IMR-90 (cell line): ENCODE measurements at regions not wholly inside any gene's neighbourhood (a gene's known extent, or its start where the extent isn't known, plus 50 kb on each side); places are given as distances from the start of the nearest gene placed in this dataset.

Experiments used
- ATAC-seq: fragments of 200-7000 bp; cut with Tn5 transposase; 2 replicates; pipeline ENCODE4 v1.9.1; 2020; ENCODE audit warnings: low read depth, mild to moderate bottlenecking, moderate library complexity
- BruUV-seq: library from RNA; stranded (reverse); fragments of 400-500 nt; replicated peaks from 2 replicates; lab custom pipeline; 2021; lab: Mats Ljungman, UMichigan
- CTCF ChIA-PET: fragments of 300-600 bp; formaldehyde crosslinking; extraction: SDS; loops from one replicate; lab custom pipeline; 2021; ENCODE audit warnings: antibody characterized with exemption; lab: Yijun Ruan, JAX
- POLR2A ChIA-PET: fragments of 300-600 bp; sonication (Branson Sonifier 250); formaldehyde crosslinking; loops from one replicate; lab custom pipeline; 2022; ENCODE audit warnings: antibody characterized with exemption; ENCODE audit not compliant: unreplicated experiment; lab: Charles Lee
- DNase-seq: peaks from one replicate; pipeline ENCODE4 v3.0.0; 2013
- H2AFZ ChIP-seq: replicated peaks from 2 replicates; pipeline ENCODE3; 2013; ENCODE audit warnings: low read length, mild to moderate bottlenecking; ENCODE audit not compliant: poor library complexity
- H2AK5ac ChIP-seq: 2 replicates; pipeline ENCODE4 v1.6.1; 2013; ENCODE audit warnings: low read depth, low read length, inconsistent platforms
- H2AK9ac ChIP-seq: replicated peaks from 2 replicates; pipeline ENCODE3; 2013; ENCODE audit warnings: mild to moderate bottlenecking, low read depth, low read length, moderate library complexity; ENCODE audit not compliant: poor library complexity
- H2BK120ac ChIP-seq: 2 replicates; pipeline ENCODE4 v1.6.1; 2013; ENCODE audit warnings: low read depth, low read length, inconsistent platforms
- H2BK15ac ChIP-seq: 3 replicates; pipeline ENCODE4 v1.6.1; 2013; ENCODE audit warnings: low read depth, low read length, inconsistent platforms
- H2BK20ac ChIP-seq: 2 replicates; pipeline ENCODE4 v1.6.1; 2013; ENCODE audit warnings: low read depth, mild to moderate bottlenecking, inconsistent platforms, low read length, moderate library complexity
- H2BK5ac ChIP-seq: 2 replicates; pipeline ENCODE4 v1.6.1; 2013; ENCODE audit warnings: mild to moderate bottlenecking, low read depth, low read length, inconsistent platforms; ENCODE audit not compliant: poor library complexity, severe bottlenecking
- H3K14ac ChIP-seq: replicated peaks from 2 replicates; pipeline ENCODE4 v1.6.1; 2013; ENCODE audit warnings: low read depth, low read length, inconsistent platforms
- H3K18ac ChIP-seq: 2 replicates; pipeline ENCODE4 v1.6.1; 2013; ENCODE audit warnings: low read depth, low read length, control low read depth
- H3K23ac ChIP-seq: 2 replicates; pipeline ENCODE4 v1.6.1; 2013; ENCODE audit warnings: low read depth, low read length, inconsistent platforms
- H3K27ac ChIP-seq: 2 replicates; pipeline ENCODE4 v1.5.1; 2013; ENCODE audit warnings: mild to moderate bottlenecking, control low read depth, low read length; ENCODE audit not compliant: insufficient read depth
- H3K27me3 ChIP-seq: 2 replicates; pipeline ENCODE4 v1.6.1; 2013; ENCODE audit warnings: low read length; ENCODE audit not compliant: control insufficient read depth, insufficient read depth
- H3K36me3 ChIP-seq: 2 replicates; pipeline ENCODE4 v1.6.1; 2013; ENCODE audit warnings: low read length, mixed read lengths; ENCODE audit not compliant: control insufficient read depth, insufficient read depth
- H3K4ac ChIP-seq: 2 replicates; pipeline ENCODE4 v1.6.1; 2013; ENCODE audit warnings: low read depth, low read length, inconsistent platforms
- H3K4me1 ChIP-seq: 2 replicates; pipeline ENCODE4 v1.6.1; 2013; ENCODE audit warnings: low read length, mixed read lengths; ENCODE audit not compliant: control insufficient read depth, insufficient read depth
- H3K4me2 ChIP-seq: 2 replicates; pipeline ENCODE4 v1.6.1; 2013; ENCODE audit warnings: low read depth, mild to moderate bottlenecking, control low read depth, low read length, moderate library complexity
- H3K4me3 ChIP-seq: 2 replicates; pipeline ENCODE4 v1.5.1; 2013; ENCODE audit warnings: low read depth, mild to moderate bottlenecking, control low read depth, low read length, moderate library complexity; ENCODE audit not compliant: insufficient read depth
- H3K56ac ChIP-seq: 2 replicates; pipeline ENCODE4 v1.6.1; 2013; ENCODE audit warnings: low read length, inconsistent platforms; ENCODE audit not compliant: insufficient read depth; ENCODE audit errors: extremely low read depth
- H3K79me1 ChIP-seq, 2 experiments: 2 replicates each; pipeline ENCODE4 v1.6.1; 2013; ENCODE audit warnings: low read length in 2 of 2, inconsistent platforms in 1 of 2, low read depth in 1 of 2
- H3K9ac ChIP-seq: 2 replicates; pipeline ENCODE4 v1.6.1; 2013; ENCODE audit warnings: low read depth, low read length, control low read depth
- H3K9me1 ChIP-seq: 2 replicates; pipeline ENCODE4 v1.6.1; 2013; ENCODE audit warnings: low read length, inconsistent platforms; ENCODE audit not compliant: insufficient read depth
- H3K9me3 ChIP-seq: 2 replicates; pipeline ENCODE4 v1.6.1; 2013; ENCODE audit warnings: low read length; ENCODE audit not compliant: control insufficient read depth, insufficient read depth
- H4K20me1 ChIP-seq: 2 replicates; pipeline ENCODE4 v1.6.1; 2013; ENCODE audit warnings: low read length, inconsistent platforms; ENCODE audit not compliant: insufficient read depth
- H4K5ac ChIP-seq: 2 replicates; pipeline ENCODE4 v1.6.1; 2013; ENCODE audit warnings: mild to moderate bottlenecking, low read depth, low read length, control low read depth
- H4K8ac ChIP-seq, 2 experiments: 2 replicates each; pipeline ENCODE4 v1.6.1; 2013; ENCODE audit warnings: low read depth in 2 of 2, low read length in 2 of 2, control low read depth in 1 of 2, inconsistent platforms in 1 of 2
- H4K91ac ChIP-seq: 2 replicates; pipeline ENCODE4 v1.6.1; 2013; ENCODE audit warnings: low read depth, low read length, inconsistent platforms; ENCODE audit not compliant: insufficient read depth
- BHLHE40 ChIP-seq: fragments of 150-350 bp; IDR thresholded peaks from 2 replicates; pipeline ENCODE4 v1.6.1; 2016; ENCODE audit warnings: mild to moderate bottlenecking, low read depth, low read length
- CEBPB ChIP-seq: IDR thresholded peaks from 2 replicates; pipeline ENCODE4 v1.6.1; 2012; ENCODE audit warnings: low read depth, low read length, improper control_type of control experiment
- CHD1 ChIP-seq: IDR thresholded peaks from 2 replicates; pipeline ENCODE4 v1.6.1; 2012; ENCODE audit warnings: low read depth, low read length, improper control_type of control experiment
- CTCF ChIP-seq: conservative IDR thresholded peaks from 2 replicates; pipeline ENCODE4 v1.5.1; 2012; ENCODE audit warnings: mild to moderate bottlenecking, low read depth, low read length, improper control_type of control experiment
- ELK1 ChIP-seq: fragments of 150-350 bp; IDR thresholded peaks from 2 replicates; pipeline ENCODE4 v1.6.1; 2016; ENCODE audit warnings: low read depth, mild to moderate bottlenecking, low read length, moderate library complexity, borderline replicate concordance
- FOS ChIP-seq: fragments of 150-350 bp; IDR thresholded peaks from 2 replicates; pipeline ENCODE4 v1.6.1; 2016; ENCODE audit warnings: low read depth, low read length
- MAFK ChIP-seq: IDR thresholded peaks from 2 replicates; pipeline ENCODE4 v1.6.1; 2012; ENCODE audit warnings: low read depth, low read length, improper control_type of control experiment
- MAZ ChIP-seq: IDR thresholded peaks from 2 replicates; pipeline ENCODE4 v1.6.1; 2012; ENCODE audit warnings: low read depth, mild to moderate bottlenecking, low read length, improper control_type of control experiment, moderate library complexity, borderline replicate concordance
- MXI1 ChIP-seq: IDR thresholded peaks from 2 replicates; pipeline ENCODE4 v1.6.1; 2012; ENCODE audit warnings: low read depth, mild to moderate bottlenecking, low read length, moderate library complexity, borderline replicate concordance
- NFE2L2 ChIP-seq: fragments of 150-350 bp; IDR thresholded peaks from 2 replicates; pipeline ENCODE4 v1.6.1; 2016; ENCODE audit warnings: low read depth, mild to moderate bottlenecking, low read length
- POLR2A ChIP-seq: IDR thresholded peaks from 2 replicates; pipeline ENCODE4 v1.6.1; 2012; ENCODE audit warnings: mild to moderate bottlenecking, low read depth, low read length
- RAD21 ChIP-seq: IDR thresholded peaks from 2 replicates; pipeline ENCODE4 v1.6.1; 2012; ENCODE audit warnings: low read length, improper control_type of control experiment
- RCOR1 ChIP-seq: IDR thresholded peaks from 2 replicates; pipeline ENCODE4 v1.6.1; 2012; ENCODE audit warnings: mild to moderate bottlenecking, low read length, improper control_type of control experiment; ENCODE audit not compliant: insufficient replicate concordance
- RFX5 ChIP-seq: IDR thresholded peaks from 2 replicates; pipeline ENCODE4 v1.8.0; 2012; ENCODE audit warnings: low read depth, mild to moderate bottlenecking, low read length, moderate library complexity
- SMC3 ChIP-seq: fragments of 150-350 bp; IDR thresholded peaks from 2 replicates; pipeline ENCODE4 v1.6.1; 2016; ENCODE audit warnings: low read depth, mild to moderate bottlenecking, antibody characterized with exemption, low read length, moderate library complexity
- USF2 ChIP-seq: fragments of 150-350 bp; IDR thresholded peaks from 2 replicates; pipeline ENCODE4 v1.6.1; 2017; ENCODE audit warnings: mild to moderate bottlenecking, antibody characterized with exemption, low read length, low read depth
- WGBS, 2 experiments: methylation state at CpG; one replicate each; pipeline versions ENCODE4 v1.1.5 to v1.1.7; 2013; ENCODE audit warnings: missing lambda C conversion rate in 2 of 2; ENCODE audit not compliant: insufficient read length in 1 of 2; ENCODE audit errors: extremely low coverage in 2 of 2; 5-methylcytosine and 5-hydroxymethylcytosine counted together
- dilution Hi-C: fragments of 300-500 bp; cut with HindIII; formaldehyde crosslinking; loops from one replicate; pipeline ENCODE4 v1.14.3; 2018; ENCODE audit warnings: low sequenced_read_pairs; ENCODE audit not compliant: unreplicated experiment
- in situ Hi-C: fragments of 300-500 bp; cut with MboI; formaldehyde crosslinking; loops from 3 replicates; pipeline ENCODE4 v1.14.3; 2019; ENCODE audit warnings: low sequenced_read_pairs, inconsistent platforms, mixed read lengths
- intact Hi-C: fragments of 100-400 bp; cut with micrococcal nuclease; formaldehyde crosslinking; loops from 2 replicates; pipeline ENCODE4 v1.10.0; 2022

- Histone ChIP-seq H2BK20ac (no peak overlapping the region), H3K9me1 (no peaks in the 10 kb centered on the region), H3K79me1 (no peaks in the 10 kb centered on the region), H3K9me3 (no peaks in the 10 kb centered on the region), H2AFZ (no peak overlapping the region), H3K27me3 (no peaks in the 10 kb centered on the region; the same call in 1 of the 2 replicates), H2BK15ac (no peak overlapping the region), H2BK5ac (no peak overlapping the region), H2BK120ac (no peak overlapping the region), H3K4me3 (no peak overlapping the region), H3K4me1 (no peaks in the 10 kb centered on the region), H3K9ac (no peak overlapping the region), H4K20me1 (no peaks in the 10 kb centered on the region), H2AK5ac (no peak overlapping the region), H3K36me3 (no peaks in the 10 kb centered on the region), H3K56ac (no peak overlapping the region), H4K91ac (no peak overlapping the region), H3K14ac (no peak overlapping the region), H3K4me2 (no peak overlapping the region), H3K27ac (no peak overlapping the region), H3K23ac (no peak overlapping the region), H4K5ac (no peak overlapping the region), H3K4ac (no peak overlapping the region), H3K18ac (no peak overlapping the region), H4K8ac (no peak overlapping the region), H2AK9ac (no peak overlapping the region)
- ATAC-seq: no peak
- TF ChIP-seq SMC3 (no peak), CTCF (no peak), CHD1 (no peak), RAD21 (no peak), USF2 (no peak), POLR2A (no peak), RFX5 (no peak), MAFK (no peak), FOS (no peak), NFE2L2 (no peak), BHLHE40 (no peak), MXI1 (no peak), MAZ (no peak), CEBPB (no peak), RCOR1 (no peak), ELK1 (no peak)
- no CpG with 5 or more reads among the region's 2 CpGs for WGBS, 2 experiments
- CTCF ChIA-PET: no interaction called here
- dilution Hi-C loops (no loop called here), in situ Hi-C loops (no loop called here), intact Hi-C loops (no loop called here)
- POLR2A ChIA-PET: no interaction called here
- DNase-seq: no peak
- BruUV-seq: no TSS peak
Measured at GRCh38 chr1:58992643-58993042, 208.8 kb upstream of the JUN start.
